DMS 273 (cell line): ENCODE measurements at regions not wholly inside any gene's neighbourhood (a gene's known extent, or its start where the extent isn't known, plus 50 kb on each side); places are given as distances from the start of the nearest gene placed in this dataset.
"Not testable (repeated sequence)": the region's sequence is repeated elsewhere in the genome, so short reads cannot be mapped to it uniquely, and the experiment has no call there.

Experiments
- DNase-seq: peaks from one replicate; lab custom pipeline; 2025; ENCODE audit not compliant: unreplicated experiment; lab: John Stamatoyannopoulos, UW

DNA sequence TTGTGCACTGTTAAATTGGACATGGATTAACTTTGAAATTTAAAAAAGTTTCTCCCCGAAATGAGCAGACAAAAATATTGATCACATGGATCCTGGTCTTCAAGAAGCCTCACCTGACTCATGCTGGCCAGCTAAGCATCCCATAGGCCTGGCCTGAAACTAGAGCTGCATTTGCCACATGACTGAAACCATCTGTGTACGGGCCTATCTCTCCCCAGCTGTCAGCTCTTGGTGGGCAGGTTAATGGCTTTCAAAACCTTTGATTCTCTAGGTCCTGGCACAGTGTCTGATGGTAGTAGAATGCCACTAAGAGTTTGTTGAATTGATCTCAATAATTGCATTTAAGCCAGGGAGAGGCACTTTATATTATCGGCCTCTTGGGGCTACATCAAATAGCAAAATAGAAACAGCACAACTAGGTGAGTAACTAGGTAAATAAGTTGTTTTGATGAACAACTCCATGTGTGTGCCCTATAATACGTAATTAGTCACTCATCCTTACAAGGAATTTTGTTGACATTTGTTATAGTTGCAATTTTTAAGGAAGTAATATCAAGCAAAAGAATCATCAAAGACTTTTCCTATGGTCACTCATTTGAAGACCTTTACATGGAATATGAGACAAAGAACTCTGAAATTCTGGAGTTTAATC lies 251.1 kb downstream of the SP3 start:
- peak; percentile 74 for DNase-seq

DNA sequence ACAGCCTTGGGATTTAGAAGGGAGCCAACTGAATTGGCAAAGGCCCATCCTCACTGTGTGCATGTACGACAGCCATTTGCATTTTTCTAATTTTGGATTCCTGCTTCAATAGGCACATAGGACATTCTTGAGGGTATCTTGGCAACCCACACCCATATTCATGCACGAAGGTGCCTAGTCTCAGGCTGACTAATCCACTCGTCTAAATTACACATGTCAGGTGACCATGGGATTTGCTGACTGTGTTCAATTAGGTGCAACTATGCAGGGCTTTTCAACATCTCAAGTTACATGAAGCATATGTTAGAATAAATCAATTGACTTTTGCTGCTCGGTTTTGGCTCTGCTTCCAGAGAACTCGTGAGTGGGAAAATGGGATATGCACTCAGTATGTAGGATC lies 249.7 kb downstream of the SP3 start:
- DNase-seq = peak; percentile 87

DNA sequence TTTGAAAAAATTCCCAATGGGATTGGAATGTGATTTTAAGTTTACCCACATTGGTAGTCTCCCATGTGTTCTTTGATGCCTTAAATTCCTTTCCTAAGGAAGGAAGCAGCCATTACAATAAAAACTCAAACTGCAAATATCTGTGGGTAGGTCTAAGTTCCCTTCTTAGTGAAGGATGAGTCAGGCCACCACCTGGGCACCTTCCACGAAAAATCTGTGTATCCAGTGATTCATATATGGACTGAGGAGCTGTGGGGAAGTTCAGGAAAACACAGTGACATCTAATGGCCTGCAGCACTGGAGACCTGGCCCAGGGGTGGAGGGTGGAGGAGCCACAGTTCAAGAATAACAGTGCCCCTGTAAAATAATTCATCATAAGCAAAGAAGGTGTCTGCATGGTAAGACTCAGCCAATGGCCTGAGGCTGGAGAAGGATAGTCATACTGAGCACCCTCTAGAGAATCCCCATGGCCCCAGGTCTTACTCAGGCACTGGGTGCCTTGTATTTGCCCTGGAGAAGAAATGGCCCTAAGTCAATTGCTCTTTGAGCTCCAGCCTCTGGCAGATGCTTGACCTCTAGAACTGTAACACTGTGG lies 248.6 kb downstream of the SP3 start:
- no peak for DNase-seq

GRCh38 chr2:173719471-173719870 lies 245.7 kb downstream of the SP3 start:
- DNase-seq = no peak

DNA sequence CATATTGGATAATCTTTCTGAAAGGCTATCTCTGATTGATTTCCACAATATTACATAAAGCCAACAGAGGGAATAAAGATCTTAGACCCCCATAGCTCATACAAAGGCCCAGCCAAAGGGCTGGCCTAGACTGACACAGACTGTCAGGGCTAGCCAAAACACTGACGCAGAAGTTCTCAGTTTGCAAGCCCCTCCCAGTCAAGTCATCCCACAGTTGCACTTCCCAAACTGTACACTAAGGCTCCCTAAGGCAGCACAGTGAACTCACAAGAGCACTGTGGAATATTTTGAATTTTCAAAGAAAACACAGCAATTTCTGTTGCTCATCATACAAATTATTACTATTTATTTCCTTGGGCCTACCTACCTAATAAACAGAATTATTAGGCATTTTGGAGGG lies 244.9 kb downstream of the SP3 start:
- peak; percentile 15 for DNase-seq

DNA sequence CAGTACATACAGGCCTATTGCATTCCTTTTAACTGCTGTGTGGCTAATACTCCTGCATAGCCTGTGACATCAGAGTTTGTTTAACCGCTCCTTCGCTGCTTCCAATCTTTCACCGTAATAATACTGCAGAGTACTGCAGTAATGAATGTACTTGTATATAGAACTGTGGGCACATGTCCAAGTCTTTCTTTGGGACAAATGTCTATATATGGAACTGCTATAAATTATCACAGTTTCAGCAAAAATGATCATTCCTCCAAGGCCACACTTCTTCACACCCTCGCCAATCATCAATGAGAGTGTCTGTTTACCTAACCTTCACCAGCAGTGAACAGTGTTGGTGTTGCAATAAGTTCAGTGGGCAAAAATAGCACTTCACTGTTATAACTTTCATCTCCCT lies 230.4 kb downstream of the SP3 start:
- DNase-seq = no peak

GRCh38 chr2:173737954-173738575 lies 227.1 kb downstream of the SP3 start:
- DNase-seq = not testable (repeated sequence)

DNA sequence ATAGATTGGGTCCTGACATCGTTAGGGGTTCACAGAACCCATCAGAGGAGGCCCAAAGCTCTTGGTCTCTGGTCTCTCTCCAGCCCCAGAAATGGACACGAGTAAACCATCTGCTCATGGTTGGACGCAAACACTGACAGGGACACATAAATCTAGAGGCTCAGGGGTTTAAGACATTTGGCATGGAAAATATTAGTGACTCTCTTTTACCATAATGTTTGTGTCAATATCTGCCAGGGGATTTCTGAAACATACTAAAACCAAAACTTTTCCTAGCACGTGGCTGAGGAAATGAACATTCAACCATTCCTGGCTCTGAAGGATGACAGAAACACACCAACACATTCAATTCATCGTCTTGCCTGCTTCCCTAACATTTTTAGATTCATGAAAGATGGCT lies 226.2 kb downstream of the SP3 start:
- DNase-seq = no peak

DNA sequence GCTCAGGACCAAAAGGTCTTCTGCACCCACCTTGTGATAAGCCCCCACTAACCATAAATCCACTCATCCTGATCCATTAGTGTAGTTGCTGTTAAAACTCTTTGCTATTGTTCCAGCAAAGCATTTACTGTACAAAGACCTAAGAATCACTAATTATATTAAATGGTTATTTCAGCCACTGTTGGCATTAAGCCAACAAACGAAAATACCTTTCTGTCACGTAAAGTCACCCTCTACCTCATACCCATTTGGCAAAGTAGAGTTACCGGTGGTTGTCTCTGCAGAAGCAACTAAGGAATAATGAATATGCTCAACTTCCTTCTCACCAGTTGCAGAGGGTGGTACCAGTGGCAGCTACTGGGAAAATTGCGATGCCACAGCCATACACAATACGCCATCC lies 224.5 kb downstream of the SP3 start:
- no peak for DNase-seq

DNA sequence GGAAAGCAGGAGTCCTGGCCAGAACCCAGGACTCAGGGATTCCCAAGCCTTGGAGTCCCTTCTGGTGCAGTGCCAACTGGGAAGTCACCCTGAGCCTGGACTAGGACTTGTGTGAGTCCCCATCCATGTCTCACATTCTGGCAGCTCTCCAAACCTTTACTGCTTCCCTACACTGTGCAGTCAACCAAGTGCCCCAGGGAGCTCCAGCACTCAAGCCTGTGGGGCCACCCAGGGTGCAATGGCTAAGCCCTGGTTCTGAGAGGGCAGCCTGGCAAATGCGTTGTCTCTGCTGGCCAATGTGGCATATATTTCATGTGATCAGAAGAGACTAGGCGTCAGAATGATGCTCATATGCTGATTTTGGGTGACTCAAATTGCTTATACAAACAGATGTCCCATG lies 223.4 kb downstream of the SP3 start:
- peak; percentile 24 for DNase-seq

DNA sequence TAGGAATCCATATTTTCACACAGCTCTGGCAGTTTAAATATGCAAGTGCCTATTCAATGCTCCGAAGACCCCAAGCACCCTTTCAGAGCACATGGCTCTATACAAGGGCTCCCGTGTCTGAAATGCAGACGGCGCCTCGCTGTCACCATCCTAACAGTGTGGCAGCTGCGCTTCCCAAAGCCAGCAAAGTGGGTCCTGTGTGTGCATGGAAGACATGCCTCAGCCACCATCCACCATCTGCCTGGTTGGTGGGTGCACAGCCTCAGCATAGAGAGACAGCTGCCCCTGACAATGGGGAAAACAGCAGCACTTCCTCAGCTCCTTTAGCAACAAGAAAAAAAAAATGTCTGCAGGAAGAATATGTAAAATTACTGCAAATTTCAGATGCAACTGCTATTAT lies 218.1 kb downstream of the SP3 start:
- peak; percentile 60 for DNase-seq

GRCh38 chr2:173749315-173749714 lies 215.9 kb downstream of the SP3 start:
- DNase-seq = peak; percentile 61

DNA sequence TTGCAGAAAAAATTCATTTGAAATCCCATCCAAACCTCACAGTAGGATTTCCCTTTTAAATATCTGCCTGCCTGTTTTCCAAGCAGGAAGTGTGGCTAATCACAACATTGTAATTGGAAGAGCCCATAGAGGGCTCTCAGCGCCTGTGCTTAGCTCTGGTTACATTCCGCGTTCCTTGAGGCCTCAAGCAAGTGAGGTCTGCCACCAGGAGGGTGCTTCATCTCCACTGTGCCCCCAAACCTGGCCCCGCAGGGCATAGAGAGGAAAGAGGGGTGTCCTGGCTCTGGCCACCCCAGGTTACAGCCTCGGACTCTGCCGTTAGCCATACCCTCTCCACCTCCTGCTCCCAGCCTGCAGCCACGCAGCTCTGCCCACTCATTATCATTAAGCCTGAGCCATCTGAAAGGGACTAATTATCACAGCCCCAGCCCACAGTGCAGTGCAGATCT lies 214.8 kb downstream of the SP3 start:
- peak; percentile 13 for DNase-seq

GRCh38 chr2:173750831-173751230 lies 214.3 kb downstream of the SP3 start:
- DNase-seq = no peak

GRCh38 chr2:173751245-173751975 lies 213.8 kb downstream of the SP3 start:
- no peak for DNase-seq

GRCh38 chr2:173752152-173752551 lies 213.0 kb downstream of the SP3 start:
- DNase-seq = peak; percentile 61

DNA sequence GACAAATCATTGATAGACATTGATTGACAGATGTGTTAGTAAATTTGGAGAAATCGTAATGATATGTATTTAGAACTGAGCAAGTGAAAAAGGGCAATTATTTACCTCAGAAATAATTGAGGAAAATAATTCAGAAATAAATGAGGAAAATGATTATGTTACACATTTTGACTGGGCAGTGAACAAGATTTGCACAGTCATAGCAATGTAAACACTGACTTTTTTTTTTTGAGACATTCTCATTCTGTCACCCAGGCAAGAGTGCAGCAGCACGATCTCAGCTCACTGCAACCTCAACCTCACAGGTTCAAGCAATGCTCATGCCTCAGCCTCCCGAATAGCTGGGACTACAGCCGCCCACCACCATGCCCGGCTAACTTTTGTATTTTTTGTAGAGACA lies 211.7 kb downstream of the SP3 start:
- DNase-seq = no peak

GRCh38 chr2:173754165-173754564 lies 211.0 kb downstream of the SP3 start:
- DNase-seq = no peak

DNA sequence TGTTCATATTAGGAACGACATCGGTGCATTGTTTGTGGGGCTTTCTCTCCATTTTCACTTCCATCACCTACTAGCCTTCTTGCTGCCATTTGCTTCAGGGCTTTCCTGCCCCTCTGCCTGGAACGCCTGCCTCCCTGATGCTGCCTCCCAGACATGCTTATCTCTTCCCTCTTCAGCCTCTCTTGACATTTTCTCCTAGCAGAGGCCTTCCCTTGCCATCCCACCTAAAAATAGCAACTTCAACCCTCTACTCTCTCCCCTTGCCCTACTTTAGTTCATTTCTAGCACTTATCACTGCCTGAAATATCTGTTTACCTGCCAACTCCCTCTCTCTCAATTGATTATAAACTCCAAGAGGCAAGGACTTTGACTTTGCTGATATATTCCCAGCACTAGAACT lies 210.3 kb downstream of the SP3 start:
- no peak for DNase-seq

DNA sequence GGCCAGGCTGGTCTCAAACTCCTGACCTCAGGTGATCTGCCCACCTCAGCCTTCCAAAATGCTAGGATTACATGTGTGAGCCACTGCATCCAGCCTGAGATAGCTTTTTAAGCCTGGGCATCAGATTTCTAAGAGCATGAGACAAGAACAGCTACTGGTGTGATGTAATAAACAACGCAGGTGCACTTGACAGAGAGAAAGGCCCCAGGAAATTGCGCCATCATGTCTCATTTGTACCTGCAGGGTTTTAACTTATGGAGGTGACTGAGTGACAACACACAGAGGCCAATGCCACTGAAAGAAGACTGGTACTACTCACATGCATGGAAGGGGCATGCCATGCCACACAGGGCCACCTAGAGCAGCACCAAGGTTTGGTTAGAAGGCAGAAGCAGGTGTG lies 209.4 kb downstream of the SP3 start:
- DNase-seq = no peak

DNA sequence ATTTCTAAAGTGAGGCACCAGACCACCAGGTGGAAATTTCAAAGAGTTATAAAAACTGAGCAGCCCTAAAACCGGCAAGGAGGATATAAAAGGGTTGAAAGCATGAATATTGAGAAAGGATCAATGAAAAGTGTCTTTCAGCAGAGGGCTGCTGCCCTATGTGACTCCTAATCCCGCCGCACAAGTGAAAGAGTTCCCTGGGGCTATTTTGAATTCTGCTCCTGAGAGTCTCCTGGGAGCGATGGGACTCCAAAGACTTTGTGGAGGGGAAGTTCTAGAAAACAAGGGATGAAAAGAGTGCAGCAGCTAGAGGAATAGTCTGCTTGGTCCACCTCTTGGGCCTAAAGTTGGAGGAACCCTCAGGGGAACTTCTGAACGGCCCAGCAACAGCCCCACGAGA lies 205.2 kb downstream of the SP3 start:
- no peak for DNase-seq

DNA sequence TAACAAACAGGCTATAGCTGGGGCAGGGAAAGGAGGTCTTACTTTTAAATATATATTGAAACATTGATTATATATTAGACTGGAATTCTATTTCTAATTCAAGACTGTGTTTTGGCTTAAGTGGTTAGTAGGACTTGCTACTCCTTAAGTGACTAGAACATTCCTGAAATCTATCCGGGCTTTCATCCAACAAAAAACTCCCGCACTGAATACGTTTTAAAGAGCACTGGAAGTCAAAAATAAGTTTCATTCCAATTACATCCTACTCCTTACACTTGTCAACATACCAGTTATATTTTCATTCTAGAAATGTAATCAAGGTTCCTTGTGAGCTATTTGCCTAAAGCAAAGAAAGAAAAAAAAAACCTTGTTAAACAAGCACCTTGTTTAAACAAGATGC lies 204.6 kb downstream of the SP3 start:
- DNase-seq = no peak
